Chondrocyte (in vitro differentiated cells): ENCODE measurements at regions not wholly inside any gene's neighbourhood (a gene's known extent, or its start where the extent isn't known, plus 50 kb on each side); places are given as distances from the start of the nearest gene placed in this dataset.
"Not testable (repeated sequence)": the region's sequence is repeated elsewhere in the genome, so short reads cannot be mapped to it uniquely, and the experiment has no call there.

Experiments
- DNase-seq: peaks from one replicate; pipeline ENCODE4 v3.0.0; 2021; ENCODE audit warnings: mixed read lengths, low spot score
- H3K27ac Mint-ChIP-seq: one replicate; pipeline ENCODE4 v1.8.0; 2021; ENCODE audit warnings: mild to moderate bottlenecking, moderate library complexity, mixed read lengths; ENCODE audit not compliant: unreplicated experiment
- H3K27me3 Mint-ChIP-seq: 2 replicates; pipeline ENCODE4 v1.8.0; 2021; ENCODE audit warnings: low read depth, mixed read lengths
- H3K36me3 Mint-ChIP-seq: 2 replicates; pipeline ENCODE4 v1.8.0; 2021; ENCODE audit warnings: low read depth, mixed read lengths
- H3K4me1 Mint-ChIP-seq: 2 replicates; pipeline ENCODE4 v1.8.0; 2021; ENCODE audit warnings: low read depth, mild to moderate bottlenecking, mixed read lengths
- H3K4me3 Mint-ChIP-seq: one replicate; pipeline ENCODE4 v1.8.0; 2021; ENCODE audit warnings: mild to moderate bottlenecking, moderate library complexity, mixed read lengths; ENCODE audit not compliant: unreplicated experiment
- H3K9me3 Mint-ChIP-seq: 2 replicates; pipeline ENCODE4 v1.8.0; 2021; ENCODE audit warnings: low read depth, mixed read lengths
- TF ChIP-seq, protein P1 (sequence below): fragments of 200-600 bp; sonication (generic); IDR thresholded peaks from 2 replicates; pipeline ENCODE4 v1.5.0; 2021; ENCODE audit warnings: antibody characterized with exemption, mild to moderate bottlenecking, moderate library complexity

- TF ChIP-seq, protein P1, sequence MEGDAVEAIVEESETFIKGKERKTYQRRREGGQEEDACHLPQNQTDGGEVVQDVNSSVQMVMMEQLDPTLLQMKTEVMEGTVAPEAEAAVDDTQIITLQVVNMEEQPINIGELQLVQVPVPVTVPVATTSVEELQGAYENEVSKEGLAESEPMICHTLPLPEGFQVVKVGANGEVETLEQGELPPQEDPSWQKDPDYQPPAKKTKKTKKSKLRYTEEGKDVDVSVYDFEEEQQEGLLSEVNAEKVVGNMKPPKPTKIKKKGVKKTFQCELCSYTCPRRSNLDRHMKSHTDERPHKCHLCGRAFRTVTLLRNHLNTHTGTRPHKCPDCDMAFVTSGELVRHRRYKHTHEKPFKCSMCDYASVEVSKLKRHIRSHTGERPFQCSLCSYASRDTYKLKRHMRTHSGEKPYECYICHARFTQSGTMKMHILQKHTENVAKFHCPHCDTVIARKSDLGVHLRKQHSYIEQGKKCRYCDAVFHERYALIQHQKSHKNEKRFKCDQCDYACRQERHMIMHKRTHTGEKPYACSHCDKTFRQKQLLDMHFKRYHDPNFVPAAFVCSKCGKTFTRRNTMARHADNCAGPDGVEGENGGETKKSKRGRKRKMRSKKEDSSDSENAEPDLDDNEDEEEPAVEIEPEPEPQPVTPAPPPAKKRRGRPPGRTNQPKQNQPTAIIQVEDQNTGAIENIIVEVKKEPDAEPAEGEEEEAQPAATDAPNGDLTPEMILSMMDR, result no peak
- no peaks in the 10 kb centered on the region for H3K9me3 Mint-ChIP-seq
- H3K4me3 Mint-ChIP-seq, result no peak overlapping the region
- no peak overlapping the region for H3K27ac Mint-ChIP-seq
- H3K27me3 Mint-ChIP-seq, result no peaks in the 10 kb centered on the region
- H3K4me1 Mint-ChIP-seq, result peaks cover 26% of the 10 kb centered on the region
- no peaks in the 10 kb centered on the region for H3K36me3 Mint-ChIP-seq
- DNase-seq, result no peak
These were observed 177.6 kb downstream of the MIAT start for GRCh38 chr22:26835023-26835422.

DNA sequence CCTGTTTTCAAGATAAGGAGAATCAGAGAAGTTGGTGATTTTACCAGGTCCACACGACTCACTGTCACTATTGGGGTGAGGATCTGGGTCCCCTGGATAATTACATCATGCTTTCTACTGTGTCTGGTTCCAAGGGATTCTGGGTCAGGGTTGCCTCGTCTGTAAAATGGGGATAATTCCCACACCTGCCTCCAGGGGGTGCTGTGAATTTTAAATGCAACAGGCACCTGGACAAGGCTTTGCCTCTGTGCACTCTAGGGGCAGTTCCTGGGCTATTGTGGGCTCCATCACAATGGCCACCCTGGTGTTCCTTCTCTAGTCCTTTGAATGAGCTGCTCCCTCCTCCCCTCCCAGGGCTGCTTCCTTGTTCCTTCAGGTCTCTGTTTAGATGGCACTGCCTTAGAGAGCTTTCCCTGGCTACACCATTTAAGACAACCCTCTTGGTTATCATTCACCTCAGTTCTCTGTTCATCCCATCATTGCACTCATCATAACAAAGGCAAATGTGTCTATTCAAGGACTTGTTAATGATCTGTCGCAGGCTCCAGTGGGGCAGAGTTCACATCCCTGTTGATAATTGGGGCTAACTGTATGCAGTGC is 178.6 kb downstream of the MIAT start:
- no peak overlapping the region for H3K4me3 Mint-ChIP-seq
- H3K9me3 Mint-ChIP-seq, result no peaks in the 10 kb centered on the region
- H3K27ac Mint-ChIP-seq, result no peak overlapping the region
- H3K36me3 Mint-ChIP-seq, result no peaks in the 10 kb centered on the region
- H3K4me1 Mint-ChIP-seq, result peaks cover 17% of the 10 kb centered on the region
- TF ChIP-seq, protein P1, result peak; percentile 82
- H3K27me3 Mint-ChIP-seq, result no peaks in the 10 kb centered on the region
- DNase-seq, result no peak

DNA sequence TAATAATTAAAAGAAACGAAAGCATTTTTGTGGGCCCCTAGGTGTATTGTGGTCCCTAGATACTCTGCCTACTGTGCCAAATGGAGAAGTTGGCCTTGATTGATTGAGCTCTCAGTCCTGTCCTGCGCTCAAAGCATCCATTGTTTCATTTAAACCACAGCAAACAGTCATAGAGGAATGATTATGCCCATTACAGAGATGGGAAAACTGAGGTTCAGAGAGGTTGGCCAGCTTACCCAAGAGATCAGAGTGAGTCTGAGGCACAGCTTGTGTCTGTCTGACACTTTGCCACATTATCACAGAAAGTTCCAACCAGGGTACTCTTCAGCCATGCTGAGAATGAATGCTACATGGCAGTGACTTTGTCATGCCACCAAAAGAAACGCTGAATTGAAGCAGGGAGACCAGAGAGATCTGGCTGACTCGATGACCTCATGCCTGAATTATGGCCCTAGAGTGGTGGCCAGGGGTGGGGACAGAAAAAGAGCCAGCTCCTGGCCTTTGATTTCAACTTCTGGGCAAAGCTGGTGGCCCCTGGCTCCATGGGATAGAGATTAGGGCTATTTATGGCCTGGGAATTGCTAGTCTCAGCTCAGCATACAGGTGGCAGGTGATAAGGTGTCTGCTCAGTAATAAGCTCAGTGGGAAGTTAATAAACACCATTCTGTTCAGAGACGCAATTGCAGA is 180.5 kb downstream of the MIAT start:
- TF ChIP-seq, protein P1, result no peak
- Mint-ChIP-seq H3K4me3 (no peak overlapping the region), H3K9me3 (no peaks in the 10 kb centered on the region), H3K27ac (no peak overlapping the region), H3K4me1 (peaks cover 14% of the 10 kb centered on the region), H3K36me3 (no peaks in the 10 kb centered on the region), H3K27me3 (no peaks in the 10 kb centered on the region)
- DNase-seq, result no peak

- Mint-ChIP-seq H3K4me3 (no peak overlapping the region), H3K4me1 (peaks cover 14% of the 10 kb centered on the region), H3K9me3 (no peaks in the 10 kb centered on the region), H3K27ac (no peak overlapping the region), H3K27me3 (no peaks in the 10 kb centered on the region), H3K36me3 (no peaks in the 10 kb centered on the region)
- no peak for DNase-seq
- TF ChIP-seq, protein P1, result no peak
These were observed 181.1 kb downstream of the MIAT start for GRCh38 chr22:26838471-26838825.

GRCh38 chr22:26839216-26839615 is 181.8 kb downstream of the MIAT start:
- Mint-ChIP-seq H3K27me3 (no peaks in the 10 kb centered on the region), H3K4me1 (peaks cover 14% of the 10 kb centered on the region), H3K4me3 (no peak overlapping the region), H3K36me3 (no peaks in the 10 kb centered on the region), H3K27ac (no peak overlapping the region), H3K9me3 (no peaks in the 10 kb centered on the region)
- TF ChIP-seq, protein P1, result no peak
- no peak for DNase-seq

DNA sequence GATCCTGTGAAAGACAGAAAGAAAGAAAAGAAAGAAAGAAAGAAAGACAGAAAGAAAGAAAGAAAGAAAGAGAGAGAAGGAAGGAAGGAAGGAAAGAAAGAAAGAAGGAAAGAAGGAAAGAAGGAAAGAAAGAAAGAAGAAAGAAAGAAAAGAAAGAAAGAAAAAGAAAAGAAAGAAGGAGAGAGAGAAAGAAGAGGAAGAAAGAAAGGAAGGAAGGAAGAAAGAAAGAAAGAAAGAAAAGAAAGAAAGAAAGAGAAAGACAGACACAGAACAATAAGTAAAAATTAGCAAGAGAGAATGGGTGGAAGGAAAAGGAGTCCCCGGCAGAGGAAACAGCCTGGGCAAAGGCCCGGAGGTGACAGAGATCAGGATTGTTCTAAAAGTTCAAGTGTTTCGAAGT is 183.4 kb downstream of the MIAT start:
- H3K9me3 Mint-ChIP-seq, DNase-seq, H3K4me3 Mint-ChIP-seq, H3K27ac Mint-ChIP-seq, H3K27me3 Mint-ChIP-seq, H3K36me3 Mint-ChIP-seq: not testable (repeated sequence)
- peaks cover 16% of the 10 kb centered on the region for H3K4me1 Mint-ChIP-seq
